ENCODE measurements at regions not wholly inside any gene's neighbourhood (a gene's known extent, or its start where the extent isn't known, plus 50 kb on each side); places are given as distances from the start of the nearest gene placed in this dataset.
A peak's percentile ranks its signal among the peaks of the same experiment; 100 is the strongest.
"Not testable (repeated sequence)": the region's sequence is repeated elsewhere in the genome, so short reads cannot be mapped to it uniquely, and the experiment has no call there.

- peak in 1 of 2 donors; percentile 22 for DNase-seq (ENCODE audit: low read depth in 2 of 2)
Measured at GRCh38 chr1:199867601-199868000, 159.9 kb upstream of the NR5A2 start.

DNA sequence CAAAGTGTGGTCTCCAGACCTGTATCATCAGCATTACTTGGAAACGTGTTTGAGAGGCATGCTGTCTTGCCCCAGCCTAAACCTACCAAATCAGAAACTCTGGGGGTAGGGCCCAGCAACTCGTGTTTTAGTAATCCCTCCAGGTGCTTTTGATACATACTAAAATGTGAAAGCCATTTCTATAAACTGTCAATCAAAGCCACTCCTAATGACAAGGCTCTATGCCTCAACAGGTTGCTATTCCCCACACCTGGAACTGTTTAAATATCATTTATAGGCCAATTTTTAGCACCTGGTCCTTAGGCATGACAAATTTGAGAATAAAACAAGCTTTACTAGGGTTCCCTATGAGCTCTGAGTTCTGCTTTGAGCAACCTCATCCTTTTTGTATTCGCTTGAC lies 158.7 kb upstream of the NR5A2 start:
- DNase-seq (ENCODE audit: low read depth in 2 of 2), result no peak

GRCh38 chr1:199875337-199875736 lies 152.2 kb upstream of the NR5A2 start:
- DNase-seq (ENCODE audit: low read depth in 2 of 2), result no peak

DNA sequence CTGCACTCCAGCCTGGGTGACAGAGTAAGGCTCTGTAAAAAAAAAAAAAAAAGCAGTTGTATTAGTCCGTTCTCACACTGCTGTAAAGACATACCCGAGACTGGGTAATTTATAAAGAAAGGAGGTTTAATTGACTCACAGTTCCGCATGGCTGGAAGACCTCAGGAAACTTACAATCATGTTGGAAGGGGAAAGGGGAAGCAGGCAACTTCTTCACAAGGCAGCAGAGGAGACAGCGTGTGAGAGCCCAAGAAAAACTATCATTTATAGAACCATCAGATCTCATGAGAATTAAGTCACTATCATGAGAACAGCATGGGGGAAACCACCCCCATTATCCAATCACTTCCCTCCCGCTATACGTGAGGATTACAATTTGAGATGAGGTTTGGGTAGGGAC lies 151.7 kb upstream of the NR5A2 start:
- DNase-seq (ENCODE audit: low read depth in 2 of 2), result no peak

DNA sequence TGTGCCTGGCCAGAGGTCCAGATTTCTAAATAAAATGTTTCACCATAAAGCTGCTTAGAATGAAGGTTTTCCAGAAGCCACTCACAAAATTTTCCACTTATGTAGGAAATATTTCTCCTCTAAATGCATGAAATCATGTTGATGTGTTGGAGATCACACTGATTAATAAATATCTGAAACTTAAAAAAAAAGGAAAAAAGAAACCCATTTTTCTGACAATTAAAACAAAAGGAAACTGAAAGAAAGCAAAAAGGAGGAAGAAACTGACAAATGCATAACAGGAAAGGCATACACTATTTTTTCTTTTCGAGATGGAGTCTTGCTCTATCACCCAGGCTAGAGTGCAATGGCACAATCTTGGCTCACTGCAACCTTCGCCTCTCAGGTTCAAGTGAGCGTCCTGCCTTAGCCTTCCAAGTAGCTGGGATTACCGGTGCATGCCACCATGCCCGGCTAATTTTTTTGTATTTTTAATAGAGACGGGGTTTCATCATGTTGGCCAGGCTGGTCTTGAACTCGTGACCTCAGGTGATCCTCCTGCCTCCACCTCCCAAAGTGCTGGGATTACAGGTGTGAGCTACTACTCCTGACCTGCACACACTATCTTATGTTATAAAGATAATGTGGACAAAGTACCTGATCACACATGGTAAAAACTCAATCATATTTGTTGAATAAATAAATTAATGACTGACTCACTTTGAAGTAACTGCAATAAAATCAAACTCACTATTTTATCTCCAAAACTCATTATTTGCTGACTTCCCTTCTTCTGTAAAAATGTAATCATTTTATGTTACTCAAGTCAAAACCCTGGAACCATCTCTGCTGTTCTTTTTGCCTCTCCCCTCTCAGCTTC lies 149.8 kb upstream of the NR5A2 start:
- no peak for DNase-seq (ENCODE audit: low read depth in 2 of 2)

DNA sequence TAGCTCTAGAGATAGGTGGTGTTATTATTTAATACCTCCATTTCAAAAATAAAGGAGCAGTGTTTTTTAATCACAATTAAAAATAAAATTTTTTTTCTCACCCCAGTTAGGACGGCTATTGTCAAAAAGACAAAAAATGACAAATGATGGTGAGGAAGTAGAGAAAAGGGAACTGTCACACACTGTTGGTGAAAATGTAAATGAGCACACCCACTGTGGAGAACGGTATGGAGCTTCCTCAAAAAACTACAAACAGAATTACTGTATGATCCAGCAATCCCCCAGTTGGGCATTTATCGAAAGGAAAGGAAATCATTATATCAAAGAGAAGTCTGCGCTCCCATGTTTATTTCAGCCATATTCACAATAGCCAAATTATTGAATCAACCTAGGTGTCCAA lies 148.7 kb upstream of the NR5A2 start:
- DNase-seq (ENCODE audit: low read depth in 2 of 2), result no peak

DNA sequence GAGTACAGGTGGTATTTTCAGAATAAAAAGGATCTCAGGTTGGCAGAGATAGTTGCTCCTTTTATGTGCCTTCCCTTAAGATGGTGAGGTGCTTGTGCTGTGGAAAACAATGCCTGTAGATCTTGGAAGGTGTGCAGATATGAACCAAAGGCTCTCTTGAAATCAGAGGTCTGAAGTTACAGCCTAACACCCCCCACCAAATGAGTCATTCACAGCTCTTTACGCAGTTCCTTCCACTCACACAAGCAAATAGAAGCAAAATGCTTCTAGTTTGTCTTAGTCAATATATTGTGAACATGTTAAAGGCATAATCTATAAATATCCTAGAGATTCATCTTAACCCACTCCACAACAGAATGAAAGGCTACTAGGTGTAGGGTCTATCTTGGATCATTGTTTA lies 128.9 kb upstream of the NR5A2 start:
- peak in 1 of 2 donors; percentile 2 for DNase-seq (ENCODE audit: low read depth in 2 of 2)

- no peak for DNase-seq (ENCODE audit: low read depth in 2 of 2)
Measured at GRCh38 chr1:199901341-199901740, 126.2 kb upstream of the NR5A2 start.

DNA sequence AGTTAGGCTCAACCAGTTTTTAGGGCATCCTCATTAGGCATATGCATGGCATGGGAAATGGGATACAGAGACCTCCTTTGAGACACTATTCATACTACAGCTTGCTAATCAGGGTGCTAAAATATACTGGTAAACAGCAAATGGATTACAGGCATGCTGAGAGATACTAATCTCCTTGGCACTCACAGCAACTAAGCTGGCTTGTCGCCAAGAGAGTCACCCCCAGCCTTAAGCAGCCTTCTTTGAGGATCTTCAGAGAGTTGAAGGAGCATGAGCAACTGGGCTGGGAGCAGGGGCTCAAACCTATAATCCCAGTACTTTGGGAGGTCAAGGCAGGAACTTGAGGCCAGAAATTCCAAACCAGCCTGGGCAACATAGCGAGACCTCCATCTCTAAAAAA lies 120.1 kb upstream of the NR5A2 start:
- DNase-seq (ENCODE audit: low read depth in 2 of 2), result no peak

GRCh38 chr1:199909137-199909536 lies 118.4 kb upstream of the NR5A2 start:
- DNase-seq (ENCODE audit: low read depth in 2 of 2), result peak; percentile 9 to 18

- no peak for DNase-seq (ENCODE audit: low read depth in 2 of 2)
Measured at GRCh38 chr1:199913318-199913717, 114.2 kb upstream of the NR5A2 start.

DNA sequence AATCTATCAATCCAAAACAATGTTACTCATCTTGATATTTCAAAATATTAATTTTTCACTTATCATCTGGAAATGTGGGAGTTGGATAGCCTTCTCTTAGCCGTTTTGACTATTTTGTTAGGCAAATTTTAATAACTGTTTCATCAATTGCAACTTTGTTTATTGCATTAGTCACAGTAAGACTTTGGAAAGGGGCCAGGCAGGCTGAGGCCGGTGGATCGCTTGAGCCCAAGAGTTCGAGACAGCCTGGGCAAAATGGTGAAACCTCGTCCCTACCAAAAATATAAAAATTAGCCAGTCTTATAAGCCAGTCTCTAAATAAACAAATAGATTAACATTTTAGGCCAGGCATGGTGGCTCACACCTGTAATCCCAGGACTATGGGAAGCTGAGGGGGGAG lies 113.0 kb upstream of the NR5A2 start:
- DNase-seq (ENCODE audit: low read depth in 2 of 2), result no peak

DNA sequence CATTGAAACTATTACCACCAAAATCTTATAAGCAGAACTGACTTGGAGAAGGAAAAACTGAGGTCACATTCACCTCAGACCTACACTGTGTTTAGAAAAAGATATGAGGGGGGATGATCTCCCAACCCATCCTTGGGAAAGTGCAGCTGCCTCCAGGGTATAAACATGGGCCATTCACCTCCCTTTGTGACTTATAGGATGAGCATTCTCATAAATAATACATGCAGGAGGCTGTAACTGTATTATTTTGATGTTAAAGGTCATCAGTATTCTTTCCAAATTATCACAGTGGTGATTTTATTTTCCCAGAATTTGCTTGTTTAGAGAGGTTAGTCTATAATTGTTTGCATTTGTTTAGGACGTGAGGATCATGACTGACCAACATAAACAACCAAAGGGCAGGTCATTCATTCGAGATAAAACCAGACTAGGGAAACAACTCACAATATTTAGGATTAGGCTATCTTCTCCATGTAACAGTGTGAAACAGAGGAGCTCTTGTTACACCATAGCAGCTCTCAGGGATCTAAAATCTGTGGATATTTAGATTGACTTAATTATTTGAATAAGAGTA lies 109.2 kb upstream of the NR5A2 start:
- DNase-seq (ENCODE audit: low read depth in 2 of 2), result no peak

GRCh38 chr1:199920635-199921034 lies 106.9 kb upstream of the NR5A2 start:
- no peak for DNase-seq (ENCODE audit: low read depth in 2 of 2)

- DNase-seq (ENCODE audit: low read depth in 2 of 2), result no peak
Measured at GRCh38 chr1:199929556-199929955, 98.0 kb upstream of the NR5A2 start.

- not testable (repeated sequence) for DNase-seq (ENCODE audit: low read depth in 2 of 2)
Measured at GRCh38 chr1:199930067-199930466, 97.4 kb upstream of the NR5A2 start.

- DNase-seq (ENCODE audit: low read depth in 2 of 2), result no peak
Measured at GRCh38 chr1:199931666-199932377, 95.7 kb upstream of the NR5A2 start.

- no peak for DNase-seq (ENCODE audit: low read depth in 2 of 2)
Measured at GRCh38 chr1:199932462-199932861, 95.0 kb upstream of the NR5A2 start.

DNA sequence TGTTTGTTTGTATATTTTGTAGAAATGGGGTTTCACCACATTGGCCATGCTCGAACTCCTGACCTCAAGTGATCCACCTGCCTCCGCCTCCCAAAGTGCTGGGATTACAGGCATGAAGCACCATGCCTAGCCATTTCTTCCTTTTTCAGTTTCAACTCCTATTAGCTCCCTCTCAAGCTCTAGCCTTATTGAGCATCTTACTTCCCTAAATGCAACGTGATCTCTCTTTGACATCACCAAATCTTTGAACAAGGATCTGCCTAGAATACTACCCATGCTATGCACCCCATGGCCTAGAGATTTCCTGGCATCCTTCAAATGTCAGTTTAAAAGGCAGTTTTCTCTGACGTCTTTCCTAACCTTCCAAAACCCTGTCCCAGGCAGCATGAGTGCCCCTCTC lies 91.1 kb upstream of the NR5A2 start:
- no peak for DNase-seq (ENCODE audit: low read depth in 2 of 2)

DNA sequence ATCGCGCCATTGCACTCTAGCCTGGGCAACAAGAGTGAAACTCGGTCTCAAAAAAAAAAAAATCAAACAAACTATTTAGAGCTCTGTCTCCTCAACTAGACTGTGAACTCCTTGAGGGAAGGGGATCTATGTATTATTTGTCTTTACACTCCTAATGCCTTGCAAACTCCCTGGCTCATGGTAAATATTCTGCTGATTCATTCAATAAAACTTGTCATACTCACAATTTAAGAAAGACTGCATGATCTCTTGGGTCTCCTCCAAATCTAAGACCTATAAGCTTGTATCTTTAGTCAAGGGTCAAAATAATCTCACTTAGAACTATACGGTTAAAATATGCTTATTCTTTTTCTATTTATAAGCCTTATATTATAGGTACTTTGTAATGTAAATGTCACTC lies 90.3 kb upstream of the NR5A2 start:
- DNase-seq (ENCODE audit: low read depth in 2 of 2), result no peak

DNA sequence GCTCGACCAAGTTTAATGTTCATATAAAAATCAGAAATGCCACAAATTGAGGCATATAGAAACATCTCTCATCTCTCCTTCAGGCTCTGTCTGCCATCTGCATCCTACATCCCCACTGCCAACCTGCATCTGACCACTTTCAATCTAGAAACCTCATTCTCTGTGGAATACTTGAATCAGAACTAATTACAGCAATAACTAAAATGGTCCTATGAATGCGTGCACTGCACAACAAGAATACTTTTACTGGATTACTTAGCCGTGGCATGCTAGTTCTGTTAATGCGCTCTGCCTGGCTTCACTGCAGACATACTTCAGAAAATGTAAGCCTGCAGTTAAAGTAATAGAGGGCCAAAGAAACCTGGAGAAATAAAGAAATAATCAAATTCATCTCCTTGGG lies 89.8 kb upstream of the NR5A2 start:
- no peak for DNase-seq (ENCODE audit: low read depth in 2 of 2)

DNA sequence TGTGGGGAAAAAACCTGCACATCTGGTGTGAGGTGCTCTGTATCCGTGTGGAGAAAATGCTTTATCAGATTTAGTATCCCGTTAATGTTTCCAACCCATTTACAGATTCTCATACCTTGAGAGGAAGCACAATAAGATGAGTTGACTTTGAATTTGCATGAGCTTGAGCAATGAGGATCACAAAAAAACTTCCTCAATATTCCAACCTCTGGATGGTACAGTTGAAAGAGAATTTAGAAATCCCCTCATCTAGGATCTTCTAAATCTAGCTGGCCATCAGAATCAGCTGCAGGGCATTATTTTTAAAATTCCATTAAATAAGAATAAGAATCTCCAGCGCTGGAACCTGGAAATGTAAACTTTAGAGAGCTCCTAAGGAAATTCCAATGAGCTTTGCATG lies 82.5 kb upstream of the NR5A2 start:
- no peak for DNase-seq (ENCODE audit: low read depth in 2 of 2)

- DNase-seq (ENCODE audit: low read depth in 2 of 2), result no peak
Measured at GRCh38 chr1:199945591-199945990, 81.9 kb upstream of the NR5A2 start.
